Islet precursor cell (in vitro differentiated cells): ENCODE measurements at regions not wholly inside any gene's neighbourhood (a gene's known extent, or its start where the extent isn't known, plus 50 kb on each side); places are given as distances from the start of the nearest gene placed in this dataset.
"Not testable (repeated sequence)": the region's sequence is repeated elsewhere in the genome, so short reads cannot be mapped to it uniquely, and the experiment has no call there.

Experiments
- DNase-seq: peaks from one replicate; pipeline ENCODE4 v3.0.0-alpha.2; 2018

DNA sequence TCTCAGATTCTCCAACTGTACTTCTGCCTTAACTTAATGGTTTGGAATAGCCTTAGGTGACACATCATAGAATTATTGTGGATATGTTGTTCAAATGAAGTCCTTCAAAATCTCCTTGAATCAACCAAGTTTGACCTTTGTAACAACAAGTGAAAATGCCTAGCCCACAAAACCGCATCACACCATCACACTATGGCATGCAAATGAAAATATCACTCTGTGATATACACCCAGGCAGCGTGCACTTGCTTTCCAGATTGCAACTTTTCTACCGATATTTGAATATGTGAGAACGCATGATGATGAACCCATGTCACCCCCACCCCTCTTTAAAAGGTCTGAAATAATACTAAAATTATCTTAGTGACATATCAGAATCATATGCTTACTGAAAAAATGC lies 656.7 kb downstream of the GABRG1 start:
- no peak for DNase-seq

DNA sequence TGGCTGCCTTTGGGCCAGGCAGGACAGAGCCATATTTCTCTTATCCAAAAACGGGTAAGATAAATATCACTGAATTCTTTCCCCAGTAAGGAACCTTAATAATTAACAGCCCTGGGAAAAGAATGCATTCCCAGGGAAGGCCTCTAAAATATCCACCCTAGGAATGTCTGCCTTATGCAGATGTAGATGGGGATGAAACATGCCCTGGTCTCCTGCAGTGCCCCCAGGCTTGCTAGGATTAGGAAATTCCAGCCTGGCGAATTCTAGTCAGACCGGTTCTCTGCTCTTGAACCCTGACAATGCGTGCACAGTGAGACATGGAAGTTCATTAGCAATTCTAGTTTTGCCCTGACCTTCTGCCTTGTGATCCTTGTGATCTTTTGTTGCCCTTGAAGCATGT lies 663.7 kb downstream of the GABRG1 start:
- DNase-seq: not testable (repeated sequence)

- no peak for DNase-seq
Observed at GRCh38 chr4:45455217-45455616, 668.6 kb downstream of the GABRG1 start.

DNA sequence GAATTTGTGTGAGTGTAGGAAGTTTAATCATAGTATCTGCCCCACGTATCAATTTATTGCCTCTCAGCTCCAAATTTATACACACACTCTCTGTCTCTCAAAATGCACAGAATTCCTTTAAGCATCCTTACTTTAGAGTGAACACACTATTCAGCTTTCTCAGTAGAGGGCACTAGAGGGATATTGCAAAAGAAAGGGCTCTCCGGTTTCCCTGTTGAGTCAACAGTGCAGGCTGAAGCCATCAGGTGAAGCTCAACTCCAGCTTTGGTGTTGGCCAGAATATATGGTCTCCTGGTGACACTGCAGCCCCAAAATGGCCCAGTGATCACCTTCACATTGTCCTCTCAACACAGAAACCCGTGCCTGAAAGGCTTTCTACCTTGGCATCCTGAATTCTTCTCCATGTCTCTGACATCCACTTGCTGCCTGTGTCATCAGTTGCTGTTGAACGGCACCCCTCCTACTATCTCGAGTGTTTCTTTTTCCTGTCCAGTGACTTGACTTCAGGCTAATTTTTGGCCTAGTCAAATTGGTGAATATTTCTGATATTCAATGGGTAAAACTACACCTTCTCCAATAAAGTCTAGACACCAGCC lies 670.5 kb downstream of the GABRG1 start:
- DNase-seq: peak; percentile 66

DNA sequence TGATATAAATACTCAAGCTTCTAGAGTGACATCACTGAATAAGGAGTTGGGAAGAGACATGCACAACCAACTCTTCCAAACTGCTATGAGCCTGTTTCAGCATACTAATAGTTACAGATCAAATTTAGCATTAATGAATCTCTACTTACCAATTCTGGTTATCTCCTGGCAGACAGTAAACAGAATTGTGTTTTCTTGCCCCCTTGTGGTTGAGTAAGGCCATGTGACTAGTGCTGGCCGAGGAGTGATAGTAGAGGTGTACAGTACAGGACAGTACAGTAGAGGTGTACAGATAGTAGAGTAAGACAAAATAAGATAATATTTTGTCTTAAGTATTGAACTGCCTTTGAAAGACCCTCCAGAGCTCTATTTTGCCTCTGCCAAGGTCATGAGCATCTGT lies 681.4 kb downstream of the GABRG1 start:
- no peak for DNase-seq

- no peak for DNase-seq
Observed at GRCh38 chr4:45438047-45438446, 685.8 kb downstream of the GABRG1 start.

- no peak for DNase-seq
Observed at GRCh38 chr4:45437381-45437780, 686.5 kb downstream of the GABRG1 start.

DNA sequence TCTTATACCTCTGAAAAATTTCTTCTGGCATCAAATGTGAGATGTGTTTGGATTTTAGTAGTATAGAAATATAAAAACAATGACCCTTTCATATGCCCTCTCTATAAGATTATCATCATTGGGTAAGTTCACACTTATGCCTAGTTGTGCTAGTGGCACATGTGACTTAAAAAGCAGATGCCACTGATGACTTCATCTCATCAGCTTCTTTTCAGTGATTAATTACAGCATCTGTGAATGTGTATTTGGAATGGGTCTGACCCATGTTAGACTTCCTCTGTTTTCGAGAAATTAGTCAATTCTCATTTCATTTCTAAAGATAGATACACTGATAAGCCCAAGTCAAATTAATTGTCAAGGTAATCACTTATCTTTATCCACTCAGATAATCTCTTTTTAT lies 698.7 kb downstream of the GABRG1 start:
- no peak for DNase-seq

DNA sequence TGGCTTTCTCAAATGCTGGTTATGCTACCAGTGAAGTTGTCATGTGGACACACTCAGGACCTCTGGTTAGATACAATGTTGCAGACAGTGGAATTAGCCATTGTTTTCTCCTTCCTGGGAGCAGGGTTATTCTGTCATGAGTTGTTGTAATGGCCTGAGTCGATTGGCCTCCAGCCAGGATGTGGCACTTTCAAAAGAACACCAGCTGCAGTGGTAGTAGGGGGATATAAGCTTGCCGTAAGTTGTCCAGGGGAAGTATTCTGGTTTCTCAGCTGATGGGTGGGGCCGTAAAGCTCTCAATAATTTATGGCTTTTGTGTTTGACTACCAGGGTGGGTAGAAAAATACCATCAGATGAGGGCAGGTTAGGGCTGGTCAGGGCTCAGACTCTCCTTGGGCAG lies 697.5 kb upstream of the GNPDA2 start:
- no peak for DNase-seq

DNA sequence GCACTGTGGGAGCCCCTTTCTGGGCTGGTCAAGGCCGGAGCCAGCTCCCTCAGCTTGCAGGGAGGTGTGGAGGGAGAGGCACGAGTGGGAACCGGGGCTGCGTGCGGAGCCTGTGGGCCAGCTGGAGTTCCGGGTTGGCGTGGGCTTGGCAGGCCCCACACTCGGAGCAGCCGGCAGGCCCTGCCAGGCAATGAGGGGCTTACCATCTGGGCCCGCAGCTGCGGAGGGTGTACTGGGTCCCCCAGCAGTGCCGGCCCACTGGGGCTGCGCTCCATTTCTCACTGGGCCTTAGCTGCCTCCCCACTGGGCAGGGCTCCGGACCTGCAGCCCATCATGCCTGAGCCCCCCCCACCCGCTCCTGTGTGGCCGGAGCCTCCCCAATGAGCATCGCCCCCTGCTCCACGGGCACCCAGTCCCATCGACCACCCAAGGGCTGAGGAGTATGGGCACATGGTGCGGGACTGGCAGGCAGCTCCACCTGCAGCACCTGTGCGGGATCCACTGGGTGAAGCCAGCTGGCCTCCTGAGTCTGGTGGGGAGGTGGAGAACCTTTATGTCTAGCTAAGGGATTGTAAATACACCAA lies 693.8 kb upstream of the GNPDA2 start:
- DNase-seq: not testable (repeated sequence)

GRCh38 chr4:45410701-45411210 lies 684.4 kb upstream of the GNPDA2 start:
- no peak for DNase-seq

DNA sequence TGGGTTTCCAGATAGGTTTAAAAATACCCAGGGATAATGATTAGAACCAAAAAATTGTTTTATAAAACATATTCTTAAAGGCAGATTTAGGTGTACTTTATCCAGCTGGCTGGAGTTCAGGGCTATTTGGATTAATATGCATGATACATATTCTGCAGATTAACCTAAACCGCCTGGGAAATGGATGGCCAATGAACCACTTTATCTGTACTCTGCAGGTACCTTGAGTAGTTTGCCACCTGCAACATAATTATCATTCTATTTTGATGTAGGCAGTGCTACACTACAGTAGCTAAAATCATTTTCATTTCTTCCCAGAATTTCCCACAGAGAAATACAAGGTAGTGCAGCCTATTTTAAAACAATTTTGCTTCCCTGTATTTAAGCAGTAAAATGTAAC lies 683.2 kb upstream of the GNPDA2 start:
- DNase-seq: no peak

- DNase-seq: no peak
Observed at GRCh38 chr4:45408996-45409395, 682.6 kb upstream of the GNPDA2 start.

- DNase-seq: no peak
Observed at GRCh38 chr4:45399116-45399515, 672.8 kb upstream of the GNPDA2 start.

GRCh38 chr4:45385306-45385705 lies 659.0 kb upstream of the GNPDA2 start:
- DNase-seq: no peak

- DNase-seq: no peak
Observed at GRCh38 chr4:45370408-45370807, 644.1 kb upstream of the GNPDA2 start.

- no peak for DNase-seq
Observed at GRCh38 chr4:45368832-45369231, 642.5 kb upstream of the GNPDA2 start.

GRCh38 chr4:45363931-45364330 lies 637.6 kb upstream of the GNPDA2 start:
- DNase-seq: no peak

DNA sequence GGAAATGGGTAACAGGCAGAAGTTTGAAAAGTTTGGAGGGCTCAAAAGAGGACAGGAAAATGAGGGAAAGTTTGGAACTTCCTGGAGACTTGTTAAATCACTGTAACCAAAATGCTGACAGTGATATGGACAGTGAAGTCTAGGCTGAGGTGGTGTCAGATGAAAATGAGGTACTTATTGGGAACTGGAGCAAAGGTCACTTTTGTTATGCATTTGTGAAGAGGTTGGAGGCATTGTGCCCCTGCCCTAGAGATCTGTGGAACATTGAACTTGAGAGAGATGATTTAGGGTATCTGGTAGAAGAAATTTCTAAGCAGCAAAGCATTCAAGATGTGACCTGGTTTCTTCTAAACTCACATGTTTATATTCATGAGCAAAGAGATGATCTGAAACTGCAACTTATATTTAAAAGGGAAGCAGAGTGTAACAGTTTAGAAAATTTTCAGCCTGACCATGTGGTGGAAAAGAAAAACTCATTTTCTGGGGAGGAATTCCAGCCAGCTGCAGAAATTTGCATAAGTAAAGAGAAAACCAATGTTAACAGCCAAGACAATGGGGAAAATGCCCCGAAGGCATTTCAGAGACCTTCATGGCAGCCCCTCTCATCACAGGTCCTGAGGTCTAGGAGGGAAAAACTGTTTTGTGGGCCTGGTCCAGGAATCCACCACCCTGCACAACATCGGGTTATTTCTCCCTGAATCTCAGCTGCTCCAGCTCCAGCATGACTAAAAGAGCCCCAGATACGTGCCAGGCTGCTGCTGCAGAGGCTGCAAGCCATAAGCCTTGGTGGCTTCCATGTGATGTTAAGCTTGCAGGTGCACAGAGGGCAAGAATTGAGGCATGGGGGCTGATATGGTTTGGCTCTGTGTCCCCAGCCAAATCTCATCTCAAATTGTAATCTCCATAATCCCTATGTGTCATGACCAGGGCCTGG lies 632.5 kb upstream of the GNPDA2 start:
- DNase-seq: no peak

DNA sequence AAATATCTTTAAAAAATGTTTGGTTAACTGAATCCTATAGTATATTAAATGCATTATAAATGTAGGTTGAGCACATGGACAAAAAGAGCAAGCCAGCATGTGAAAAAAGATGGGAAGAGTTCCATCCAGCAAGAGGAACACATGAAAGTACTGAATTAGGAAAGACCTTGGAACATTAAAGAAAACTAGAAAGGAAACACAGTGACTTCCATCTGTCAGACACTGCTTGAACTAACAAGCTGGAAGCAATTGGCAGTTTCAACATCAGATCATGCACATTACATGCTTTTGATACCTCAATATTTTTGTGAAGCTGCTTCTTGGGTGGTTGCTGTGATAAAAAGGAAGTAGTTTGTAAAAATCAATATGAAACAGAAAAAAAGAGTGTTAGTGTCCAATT lies 626.8 kb upstream of the GNPDA2 start:
- DNase-seq: no peak

GRCh38 chr4:45350438-45350837 lies 624.1 kb upstream of the GNPDA2 start:
- no peak for DNase-seq

DNA sequence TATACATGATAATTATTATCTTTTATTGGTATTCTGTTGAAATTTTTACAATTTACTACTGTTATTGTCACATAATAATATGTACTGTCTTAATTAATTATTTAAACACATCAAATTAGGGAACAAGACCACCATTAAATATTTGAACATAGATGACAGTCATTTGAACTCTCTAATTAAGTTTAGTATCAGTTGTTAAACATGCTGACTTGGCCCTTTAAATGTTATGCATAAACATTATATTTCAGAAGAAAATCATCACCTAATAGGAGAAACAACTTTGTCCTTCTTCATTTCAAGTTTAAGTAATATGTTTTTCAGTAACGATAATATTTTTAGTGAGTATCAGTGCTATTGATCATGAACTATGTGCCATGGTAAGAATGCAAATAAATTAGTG lies 623.5 kb upstream of the GNPDA2 start:
- no peak for DNase-seq

DNA sequence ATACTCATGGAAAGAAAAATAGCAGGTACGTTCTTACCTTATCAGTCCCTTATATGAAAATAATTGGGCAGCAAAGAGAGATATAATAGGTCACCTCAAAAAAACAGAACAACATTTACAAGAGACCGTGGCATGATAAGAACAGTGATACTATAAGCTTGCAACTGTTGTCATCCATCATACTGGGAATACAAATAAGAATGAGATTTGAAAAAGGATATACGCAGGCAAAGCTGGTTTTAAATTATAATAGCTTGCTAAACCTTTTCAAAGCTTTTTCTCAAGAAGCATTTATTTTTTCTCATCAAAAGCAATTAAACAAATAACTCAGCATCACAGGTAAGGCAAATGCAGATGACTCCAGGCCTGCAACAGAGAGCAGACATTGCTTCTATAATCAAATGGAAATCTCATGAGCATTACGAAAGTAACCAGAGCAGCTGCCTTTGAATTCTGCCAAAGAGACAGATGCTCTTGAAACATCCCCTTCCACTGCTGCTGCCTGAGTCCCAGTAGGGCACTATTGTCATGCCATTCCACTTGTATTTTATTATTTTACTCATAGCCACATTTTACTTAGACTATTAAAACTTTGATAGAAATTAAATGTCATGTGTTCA lies 620.6 kb upstream of the GNPDA2 start:
- DNase-seq: no peak

DNA sequence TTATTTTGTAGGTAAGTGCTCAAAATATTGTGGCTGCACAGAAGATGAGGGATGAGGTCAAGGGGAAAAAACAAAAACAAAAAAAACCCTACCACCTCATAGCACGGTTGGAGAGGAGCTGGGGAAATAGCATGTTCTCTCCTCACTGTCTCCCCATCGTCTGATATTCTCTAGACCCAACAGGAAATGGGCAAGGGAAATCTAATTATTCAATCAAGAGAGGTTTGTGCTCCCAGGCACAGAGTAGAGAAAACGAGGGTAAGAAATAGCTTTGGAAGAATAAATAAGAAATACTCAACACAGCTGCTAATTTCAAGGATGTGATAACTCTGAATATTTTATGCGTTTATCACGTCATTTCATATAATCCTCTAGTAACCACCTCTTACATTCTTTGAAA lies 619.2 kb upstream of the GNPDA2 start:
- DNase-seq: no peak
